Mucosa of rectum (tissue), 2 donors: ENCODE measurements at regions not wholly inside any gene's neighbourhood (a gene's known extent, or its start where the extent isn't known, plus 50 kb on each side); places are given as distances from the start of the nearest gene placed in this dataset.
"Not testable (repeated sequence)": the region's sequence is repeated elsewhere in the genome, so short reads cannot be mapped to it uniquely, and the experiment has no call there.

Experiments
- H3K27ac ChIP-seq, 2 donors: one replicate each; pipeline ENCODE4 v1.7.0; 2013; ENCODE audit warnings: inconsistent platforms in 2 of 2, low read depth in 2 of 2, low read length in 2 of 2
- H3K27me3 ChIP-seq, 2 donors: one replicate each; pipeline ENCODE4 v1.7.0; 2013; ENCODE audit warnings: low read length in 2 of 2; ENCODE audit not compliant: control insufficient read depth in 2 of 2, insufficient read depth in 2 of 2
- H3K36me3 ChIP-seq, 2 donors: one replicate each; pipeline ENCODE4 v1.7.0; 2013; ENCODE audit warnings: low read length in 2 of 2; ENCODE audit not compliant: control insufficient read depth in 2 of 2, insufficient read depth in 2 of 2
- H3K4me1 ChIP-seq, 2 donors: one replicate each; pipeline ENCODE4 v1.7.0; 2013; ENCODE audit warnings: low read length in 2 of 2, mild to moderate bottlenecking in 1 of 2; ENCODE audit not compliant: control insufficient read depth in 2 of 2, insufficient read depth in 2 of 2
- H3K4me3 ChIP-seq, 2 donors: one replicate each; pipeline ENCODE4 v1.7.0; 2013; ENCODE audit warnings: low read length in 2 of 2
- H3K9ac ChIP-seq, 2 donors: one replicate each; pipeline ENCODE4 v1.7.0; 2013; ENCODE audit warnings: low read length in 2 of 2, low read depth in 1 of 2, mild to moderate bottlenecking in 1 of 2
- H3K9me3 ChIP-seq, 2 donors: one replicate each; pipeline ENCODE4 v1.7.0; 2013; ENCODE audit warnings: low read length in 2 of 2; ENCODE audit not compliant: control insufficient read depth in 2 of 2
- donor health status: healthy.
- donor health status: Normal muscosa, but diverticular disease.

DNA sequence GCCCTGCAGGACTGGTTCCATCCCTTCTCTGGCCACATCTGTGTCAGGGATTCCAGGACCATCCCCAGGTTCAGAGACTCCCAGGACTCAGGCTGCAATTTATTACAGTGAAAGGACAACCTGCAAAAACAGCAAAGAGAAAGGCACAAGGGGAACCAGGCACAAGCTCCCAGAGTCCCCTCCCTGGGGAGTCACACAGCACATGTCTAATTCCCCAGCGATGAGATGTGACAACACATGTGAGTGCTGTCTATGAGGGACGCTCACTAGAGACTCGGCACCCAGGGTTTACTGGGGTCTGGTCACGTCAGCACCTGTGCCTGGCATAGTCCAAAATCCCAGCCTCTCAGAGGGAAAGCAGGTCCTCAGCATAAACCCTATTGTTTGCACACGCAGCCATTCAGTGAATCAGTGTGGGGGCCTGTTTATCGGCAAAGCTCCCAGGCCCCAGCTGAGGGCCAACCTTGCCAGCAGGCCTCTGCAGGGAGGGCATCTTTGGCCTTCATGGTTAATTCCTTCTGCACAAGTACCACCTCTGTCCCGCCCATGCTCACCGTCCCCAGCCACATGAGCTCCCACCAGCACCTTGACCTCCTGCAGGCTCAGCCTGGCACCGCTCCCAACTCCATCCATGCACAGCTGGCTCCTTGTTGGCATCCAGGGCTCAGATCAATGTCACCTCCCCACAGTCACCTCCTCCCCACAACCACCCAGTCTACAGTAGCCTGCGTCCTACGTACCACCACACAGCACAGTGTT, 198.9 kb upstream of the SFSWAP start:
- H3K36me3 ChIP-seq: no peaks in the 10 kb centered on the region
- no peaks in the 10 kb centered on the region for H3K27me3 ChIP-seq
- H3K4me1 ChIP-seq: no peaks in the 10 kb centered on the region
- no peaks in the 10 kb centered on the region for H3K9me3 ChIP-seq
- no peak overlapping the region for H3K27ac ChIP-seq
- no peak overlapping the region for H3K4me3 ChIP-seq
- H3K9ac ChIP-seq: no peak overlapping the region

DNA sequence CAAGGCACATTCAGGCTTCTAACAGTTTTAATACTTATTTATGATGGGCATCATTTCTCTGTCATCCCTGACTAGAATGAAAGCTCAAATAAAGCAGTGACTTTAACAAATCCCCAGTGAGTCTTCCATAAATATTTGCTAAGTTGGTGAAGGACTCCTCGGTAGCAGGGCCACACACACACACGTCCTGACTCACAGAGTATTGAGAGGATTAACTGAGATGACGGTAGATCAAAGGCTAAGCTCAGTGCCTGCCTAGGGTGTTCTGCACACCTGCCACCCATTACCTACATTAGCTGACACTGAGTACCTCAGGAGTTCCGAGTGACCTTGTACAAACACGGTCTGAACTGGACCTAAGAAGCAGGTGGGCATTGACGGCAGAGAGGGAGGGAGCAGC, 197.3 kb upstream of the SFSWAP start:
- Histone ChIP-seq H3K36me3 (no peaks in the 10 kb centered on the region), H3K4me3 (no peak overlapping the region), H3K4me1 (no peaks in the 10 kb centered on the region), H3K9ac (no peak overlapping the region), H3K9me3 (peaks cover 0 to 2% of the 10 kb centered on the region in 2 donors), H3K27ac (no peak overlapping the region), H3K27me3 (no peaks in the 10 kb centered on the region)

DNA sequence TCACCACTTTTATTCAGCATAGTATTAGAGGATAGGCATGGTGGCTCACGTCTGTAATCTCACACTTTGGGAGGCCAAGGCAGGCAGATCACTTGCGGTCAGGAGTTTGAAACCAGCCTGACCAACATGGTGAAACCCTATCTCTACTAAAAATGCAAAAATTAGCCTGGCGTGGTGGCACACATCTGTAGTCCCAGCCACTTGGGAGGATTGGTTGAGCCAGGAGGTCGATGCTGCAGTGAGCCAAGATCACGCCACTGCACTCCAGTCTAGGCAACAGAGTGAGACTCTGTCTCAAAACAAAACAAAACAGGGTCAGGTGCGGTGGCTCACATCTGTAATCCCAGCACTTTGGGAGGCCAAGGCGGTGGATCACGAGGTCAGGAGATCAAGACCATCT, 190.3 kb upstream of the SFSWAP start:
- H3K27ac ChIP-seq, H3K9me3 ChIP-seq, H3K4me3 ChIP-seq, H3K36me3 ChIP-seq, H3K27me3 ChIP-seq, H3K4me1 ChIP-seq, H3K9ac ChIP-seq: not testable (repeated sequence)

DNA sequence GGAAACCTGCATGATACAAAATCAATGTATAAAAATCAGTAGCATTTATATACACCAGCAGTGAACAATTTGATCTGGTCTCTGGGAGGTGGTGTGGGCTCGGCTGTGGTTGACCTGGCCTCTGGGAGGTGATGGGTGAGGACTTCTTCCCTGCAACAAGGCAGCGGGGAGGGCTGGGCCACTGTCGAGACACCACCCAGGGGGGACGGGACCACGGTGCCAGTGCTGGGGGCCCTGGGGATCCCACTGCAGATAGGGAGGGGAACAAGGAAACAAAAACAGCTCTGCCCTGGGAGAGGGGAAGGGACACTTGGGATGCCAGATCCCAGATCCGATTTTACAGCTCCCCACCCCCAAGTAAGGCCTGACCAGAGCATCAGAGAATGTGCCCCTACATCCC, 189.6 kb upstream of the SFSWAP start:
- Histone ChIP-seq H3K4me3 (no peak overlapping the region), H3K36me3 (no peaks in the 10 kb centered on the region), H3K27ac (no peak overlapping the region)

DNA sequence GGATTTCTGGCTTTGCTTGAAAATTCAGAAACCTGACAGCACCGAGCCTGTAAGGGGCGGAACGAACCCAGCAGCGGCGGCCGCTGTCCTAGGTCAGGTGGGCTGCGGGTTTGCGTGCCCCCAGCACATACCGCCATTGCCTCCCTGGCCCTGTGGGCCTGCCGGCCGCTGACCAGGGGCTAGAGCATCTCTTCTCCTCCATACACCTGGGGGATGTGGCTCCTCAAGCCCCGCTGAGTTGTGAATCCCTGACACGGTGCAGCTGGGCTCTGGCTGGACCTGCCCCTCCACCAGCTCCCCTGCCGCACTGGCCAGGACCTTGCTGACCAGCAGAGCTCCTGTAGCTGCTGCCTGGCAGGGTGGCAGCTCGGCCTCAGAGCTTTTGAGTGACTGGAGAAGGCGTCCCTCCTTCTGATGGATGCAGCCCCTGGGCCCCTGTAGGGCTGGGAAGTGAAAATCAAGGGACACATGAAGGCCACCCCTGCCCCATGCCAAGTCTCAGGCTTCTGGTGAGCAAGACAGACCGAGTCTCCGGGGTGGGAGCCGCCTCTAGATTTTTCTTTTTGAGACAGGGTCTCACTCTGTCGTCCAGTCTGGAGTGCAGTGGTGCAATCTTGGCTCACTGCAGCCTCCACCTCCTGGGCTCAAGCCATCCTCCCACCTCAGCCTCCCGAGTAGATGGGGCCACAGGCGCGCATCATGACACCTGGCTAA, 184.9 kb upstream of the SFSWAP start:
- H3K27me3 ChIP-seq: no peaks in the 10 kb centered on the region
- no peak overlapping the region for H3K27ac ChIP-seq
- no peaks in the 10 kb centered on the region for H3K9me3 ChIP-seq
- no peaks in the 10 kb centered on the region for H3K4me1 ChIP-seq
- H3K36me3 ChIP-seq: no peaks in the 10 kb centered on the region
- H3K4me3 ChIP-seq: no peak overlapping the region
- no peak overlapping the region for H3K9ac ChIP-seq

More for the DNA sequence above, 189.6 kb upstream of the SFSWAP start:
- Histone ChIP-seq H3K9ac (no peak overlapping the region), H3K4me1 (no peaks in the 10 kb centered on the region), H3K27me3 (no peaks in the 10 kb centered on the region), H3K9me3 (peaks cover 0 to 2% of the 10 kb centered on the region in 2 donors)

DNA sequence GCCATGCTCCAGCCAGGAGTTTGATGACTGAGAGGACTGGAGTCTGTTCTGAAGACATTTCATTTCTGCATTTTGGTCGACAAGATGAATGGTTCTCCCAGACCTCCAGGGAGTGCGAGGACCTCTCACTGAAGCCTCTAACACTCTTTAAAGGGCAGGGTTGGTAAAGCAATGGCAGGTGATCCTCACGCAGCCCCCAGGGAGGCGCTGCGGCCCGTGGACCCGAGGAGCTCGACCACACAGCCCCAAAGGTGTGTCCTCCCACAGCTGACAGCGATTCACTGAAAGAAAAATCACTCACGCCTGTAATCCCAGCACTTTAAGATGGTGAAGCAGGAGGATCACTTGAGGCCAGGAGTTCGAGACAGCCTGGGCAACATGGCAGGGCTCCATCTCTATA, 183.8 kb upstream of the SFSWAP start:
- Histone ChIP-seq H3K27me3 (no peaks in the 10 kb centered on the region), H3K4me3 (no peak overlapping the region), H3K4me1 (no peaks in the 10 kb centered on the region), H3K9ac (no peak overlapping the region), H3K9me3 (no peaks in the 10 kb centered on the region), H3K36me3 (no peaks in the 10 kb centered on the region), H3K27ac (no peak overlapping the region)

DNA sequence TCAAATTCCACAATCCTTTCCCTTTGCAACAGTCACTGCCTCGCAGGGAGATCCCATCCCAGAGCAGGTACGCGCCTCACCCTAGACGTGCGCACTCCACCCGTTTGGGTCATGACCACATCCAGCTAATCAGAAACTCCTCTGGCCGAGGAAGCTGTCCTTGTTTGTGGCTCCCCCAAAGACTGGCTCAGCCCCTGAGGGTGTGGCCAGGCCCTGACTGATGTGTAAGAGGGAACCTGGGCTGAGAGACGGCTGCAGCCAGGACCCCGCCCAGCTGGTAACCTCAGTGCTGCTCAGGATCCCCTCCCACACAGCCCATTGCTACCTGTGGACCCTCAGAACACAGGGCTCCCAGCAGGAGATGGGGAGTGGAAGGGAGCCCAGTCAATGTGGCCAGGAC, 183.2 kb upstream of the SFSWAP start:
- no peaks in the 10 kb centered on the region for H3K4me1 ChIP-seq
- no peaks in the 10 kb centered on the region for H3K27me3 ChIP-seq
- H3K36me3 ChIP-seq: no peaks in the 10 kb centered on the region
- H3K9me3 ChIP-seq: no peaks in the 10 kb centered on the region
- no peak overlapping the region for H3K4me3 ChIP-seq
- no peak overlapping the region for H3K9ac ChIP-seq
- no peak overlapping the region for H3K27ac ChIP-seq

DNA sequence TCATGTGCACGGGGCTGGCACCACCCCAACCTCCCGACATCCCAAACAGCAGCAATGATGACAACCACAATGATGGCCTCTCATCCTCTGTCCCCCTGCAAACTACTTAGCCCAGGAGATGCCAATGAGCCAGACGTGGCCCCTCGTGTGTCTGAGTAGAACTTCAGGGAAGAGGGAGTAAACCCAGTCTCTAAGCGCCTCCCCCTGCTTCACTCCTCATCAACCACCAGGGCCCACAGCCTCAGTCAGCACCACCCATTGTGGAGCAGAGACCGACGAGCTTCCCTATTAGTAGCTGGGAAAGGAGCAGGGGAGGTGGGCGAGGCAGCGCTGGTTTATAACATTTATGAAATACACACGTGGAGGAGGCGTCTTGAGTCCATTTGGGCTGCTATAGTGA, 182.7 kb upstream of the SFSWAP start:
- Histone ChIP-seq H3K4me3 (no peak overlapping the region), H3K9ac (no peak overlapping the region), H3K27me3 (no peaks in the 10 kb centered on the region), H3K9me3 (no peaks in the 10 kb centered on the region), H3K36me3 (no peaks in the 10 kb centered on the region), H3K4me1 (no peaks in the 10 kb centered on the region), H3K27ac (no peak overlapping the region)

DNA sequence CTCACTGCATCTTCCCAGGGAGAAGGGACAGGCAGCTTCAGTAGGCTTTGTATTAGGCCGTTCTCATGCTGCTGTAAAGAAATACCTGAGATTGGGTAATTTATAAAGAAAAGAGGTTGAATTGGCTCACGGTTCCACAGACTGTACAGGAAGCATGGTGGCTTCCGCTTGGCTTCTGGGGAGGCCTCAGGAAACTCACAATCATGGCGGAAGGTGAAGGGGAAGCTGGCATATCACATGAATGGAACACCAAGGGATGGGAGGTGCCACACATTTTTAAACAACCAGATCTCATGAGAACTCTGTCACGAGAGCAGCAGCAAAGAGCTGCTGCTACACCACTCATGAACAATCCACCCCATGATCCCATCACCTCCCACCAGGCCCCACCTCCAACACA, 182.2 kb upstream of the SFSWAP start:
- Histone ChIP-seq H3K4me3 (no peak overlapping the region), H3K9ac (no peak overlapping the region), H3K27me3 (no peaks in the 10 kb centered on the region), H3K27ac (no peak overlapping the region), H3K4me1 (no peaks in the 10 kb centered on the region), H3K36me3 (no peaks in the 10 kb centered on the region), H3K9me3 (no peaks in the 10 kb centered on the region)

DNA sequence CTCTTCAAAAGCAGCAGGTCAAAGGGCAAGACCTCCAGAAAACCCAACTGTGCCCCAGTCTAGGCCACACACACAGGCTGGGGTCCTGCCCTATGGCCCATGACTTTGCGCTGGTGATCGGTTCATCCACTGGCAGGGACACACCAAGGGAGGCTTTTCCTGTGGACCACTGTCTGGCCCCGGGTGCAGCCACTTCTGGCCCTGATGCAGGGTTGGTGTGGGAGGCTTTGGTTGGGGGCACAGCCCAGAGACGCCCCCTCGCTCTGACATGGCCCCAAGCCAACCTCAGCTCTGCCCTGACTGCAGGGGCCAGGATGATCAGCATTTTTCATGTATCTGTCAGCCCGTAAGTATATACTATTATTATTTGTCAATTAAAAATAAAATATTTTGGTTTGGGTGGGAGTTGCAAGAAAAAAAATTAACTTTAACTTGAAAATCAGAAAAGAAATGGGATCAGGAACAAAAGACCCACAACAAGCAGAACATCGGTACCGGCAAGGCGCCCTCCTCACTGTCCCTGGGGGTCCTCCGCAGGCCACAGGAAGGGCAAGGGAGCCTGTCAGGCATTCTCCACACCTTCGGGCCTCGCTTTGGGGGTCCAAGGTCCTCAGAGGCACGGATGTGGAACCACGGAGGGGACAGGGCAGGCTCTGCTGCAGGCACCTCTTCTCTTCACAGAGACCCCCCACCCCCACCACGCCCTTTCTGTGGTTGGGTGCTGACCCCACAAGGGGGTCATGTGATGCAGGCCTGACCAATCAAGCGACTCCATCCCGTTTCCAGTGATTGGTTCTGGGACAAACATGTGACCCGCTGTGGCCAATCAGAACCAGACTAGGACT, 181.5 kb upstream of the SFSWAP start:
- Histone ChIP-seq H3K27me3 (no peaks in the 10 kb centered on the region), H3K36me3 (no peaks in the 10 kb centered on the region), H3K9ac (no peak overlapping the region)

More for the DNA sequence above, 181.5 kb upstream of the SFSWAP start:
- Histone ChIP-seq H3K4me3 (no peak overlapping the region), H3K4me1 (no peaks in the 10 kb centered on the region), H3K27ac (no peak overlapping the region), H3K9me3 (no peaks in the 10 kb centered on the region)
